ENCODE measurements at regions not wholly inside any gene's neighbourhood (a gene's known extent, or its start where the extent isn't known, plus 50 kb on each side); places are given as distances from the start of the nearest gene placed in this dataset.

GRCh38 chr4:121519236-121519838, 138.5 kb upstream of the QRFPR start:
- DNase-seq (ENCODE audit: low spot score), result no peak

- DNase-seq (ENCODE audit: low spot score), result no peak
These were observed 136.4 kb upstream of the QRFPR start for GRCh38 chr4:121517241-121517640.

- no peak for DNase-seq (ENCODE audit: low spot score)
These were observed 133.6 kb upstream of the QRFPR start for GRCh38 chr4:121514443-121514842.

GRCh38 chr4:121510341-121510874, 129.6 kb upstream of the QRFPR start:
- no peak for DNase-seq (ENCODE audit: low spot score)

- DNase-seq (ENCODE audit: low spot score), result no peak
These were observed 104.5 kb upstream of the QRFPR start for GRCh38 chr4:121485190-121485804.

GRCh38 chr4:121484633-121485032, 103.8 kb upstream of the QRFPR start:
- peak; percentile 14 for DNase-seq (ENCODE audit: low spot score)

GRCh38 chr4:121479808-121480207, 99.0 kb upstream of the QRFPR start:
- DNase-seq (ENCODE audit: low spot score), result no peak

GRCh38 chr4:121477480-121477879, 96.7 kb upstream of the QRFPR start:
- DNase-seq (ENCODE audit: low spot score), result no peak

GRCh38 chr4:121477079-121477478, 96.3 kb upstream of the QRFPR start:
- DNase-seq (ENCODE audit: low spot score), result no peak

GRCh38 chr4:121472937-121473721, 92.3 kb upstream of the QRFPR start:
- DNase-seq (ENCODE audit: low spot score), result no peak

- no peak for DNase-seq (ENCODE audit: low spot score)
These were observed 84.0 kb upstream of the QRFPR start for GRCh38 chr4:121464854-121465253.

GRCh38 chr4:121462660-121463261, 81.9 kb upstream of the QRFPR start:
- peak; percentile 33 for DNase-seq (ENCODE audit: low spot score)

GRCh38 chr4:121459026-121459425, 78.2 kb upstream of the QRFPR start:
- no peak for DNase-seq (ENCODE audit: low spot score)

- DNase-seq (ENCODE audit: low spot score), result no peak
These were observed 76.6 kb upstream of the QRFPR start for GRCh38 chr4:121457278-121457875.

GRCh38 chr4:121455285-121455684, 74.5 kb upstream of the QRFPR start:
- no peak for DNase-seq (ENCODE audit: low spot score)

- no peak for DNase-seq (ENCODE audit: low spot score)
These were observed 73.6 kb upstream of the QRFPR start for GRCh38 chr4:121454251-121454979.

GRCh38 chr4:121451310-121451709, 70.5 kb upstream of the QRFPR start:
- no peak for DNase-seq (ENCODE audit: low spot score)

GRCh38 chr4:121449416-121449815, 68.6 kb upstream of the QRFPR start:
- no peak for DNase-seq (ENCODE audit: low spot score)

- no peak for DNase-seq (ENCODE audit: low spot score)
These were observed 67.4 kb upstream of the QRFPR start for GRCh38 chr4:121448231-121448630.

GRCh38 chr4:121439669-121440068, 58.9 kb upstream of the QRFPR start:
- no peak for DNase-seq (ENCODE audit: low spot score)

All from SK-N-DZ (cell line).